ENCODE measurements at regions not wholly inside any gene's neighbourhood (a gene's known extent, or its start where the extent isn't known, plus 50 kb on each side); places are given as distances from the start of the nearest gene placed in this dataset.

DNA sequence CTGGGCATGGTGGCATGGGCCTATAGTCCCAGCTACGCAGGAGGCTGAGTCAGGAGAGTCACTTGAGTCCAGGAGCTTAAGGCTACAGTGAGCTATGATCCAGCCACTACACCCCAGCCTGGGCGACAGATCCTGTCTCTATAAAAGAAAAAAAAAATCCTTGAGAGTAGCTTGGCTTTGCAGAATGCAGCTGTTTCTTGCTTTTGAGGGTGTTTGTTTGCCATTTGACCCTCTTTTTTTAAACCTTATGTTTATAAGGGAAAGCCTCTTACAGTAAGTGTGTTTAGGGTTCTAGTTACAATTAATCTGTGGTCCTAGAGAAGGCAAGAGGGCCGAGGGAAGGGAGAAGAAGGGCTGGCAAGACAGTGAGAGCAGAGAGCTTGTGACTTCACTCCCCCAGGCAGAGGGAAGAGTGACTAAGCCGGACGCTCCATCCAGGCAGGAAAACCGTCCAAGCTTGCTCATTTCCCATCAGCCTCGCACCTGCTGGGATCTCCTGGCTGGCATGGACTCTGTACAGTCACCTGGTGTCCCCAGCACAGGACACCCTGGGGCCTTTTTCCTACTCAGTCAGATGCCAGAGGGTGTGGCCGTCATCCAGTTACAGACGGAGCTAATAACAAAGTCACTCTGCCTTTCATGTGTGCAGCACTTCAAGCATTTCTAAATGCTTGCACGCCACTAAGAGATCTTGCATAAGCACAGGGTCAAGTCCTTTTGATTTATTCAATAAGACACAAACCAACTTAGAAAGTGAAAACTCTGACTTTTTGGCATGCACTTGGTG, 55.5 kb upstream of the PSEN2 start (continued):
- TF ChIP-seq, protein P1, sequence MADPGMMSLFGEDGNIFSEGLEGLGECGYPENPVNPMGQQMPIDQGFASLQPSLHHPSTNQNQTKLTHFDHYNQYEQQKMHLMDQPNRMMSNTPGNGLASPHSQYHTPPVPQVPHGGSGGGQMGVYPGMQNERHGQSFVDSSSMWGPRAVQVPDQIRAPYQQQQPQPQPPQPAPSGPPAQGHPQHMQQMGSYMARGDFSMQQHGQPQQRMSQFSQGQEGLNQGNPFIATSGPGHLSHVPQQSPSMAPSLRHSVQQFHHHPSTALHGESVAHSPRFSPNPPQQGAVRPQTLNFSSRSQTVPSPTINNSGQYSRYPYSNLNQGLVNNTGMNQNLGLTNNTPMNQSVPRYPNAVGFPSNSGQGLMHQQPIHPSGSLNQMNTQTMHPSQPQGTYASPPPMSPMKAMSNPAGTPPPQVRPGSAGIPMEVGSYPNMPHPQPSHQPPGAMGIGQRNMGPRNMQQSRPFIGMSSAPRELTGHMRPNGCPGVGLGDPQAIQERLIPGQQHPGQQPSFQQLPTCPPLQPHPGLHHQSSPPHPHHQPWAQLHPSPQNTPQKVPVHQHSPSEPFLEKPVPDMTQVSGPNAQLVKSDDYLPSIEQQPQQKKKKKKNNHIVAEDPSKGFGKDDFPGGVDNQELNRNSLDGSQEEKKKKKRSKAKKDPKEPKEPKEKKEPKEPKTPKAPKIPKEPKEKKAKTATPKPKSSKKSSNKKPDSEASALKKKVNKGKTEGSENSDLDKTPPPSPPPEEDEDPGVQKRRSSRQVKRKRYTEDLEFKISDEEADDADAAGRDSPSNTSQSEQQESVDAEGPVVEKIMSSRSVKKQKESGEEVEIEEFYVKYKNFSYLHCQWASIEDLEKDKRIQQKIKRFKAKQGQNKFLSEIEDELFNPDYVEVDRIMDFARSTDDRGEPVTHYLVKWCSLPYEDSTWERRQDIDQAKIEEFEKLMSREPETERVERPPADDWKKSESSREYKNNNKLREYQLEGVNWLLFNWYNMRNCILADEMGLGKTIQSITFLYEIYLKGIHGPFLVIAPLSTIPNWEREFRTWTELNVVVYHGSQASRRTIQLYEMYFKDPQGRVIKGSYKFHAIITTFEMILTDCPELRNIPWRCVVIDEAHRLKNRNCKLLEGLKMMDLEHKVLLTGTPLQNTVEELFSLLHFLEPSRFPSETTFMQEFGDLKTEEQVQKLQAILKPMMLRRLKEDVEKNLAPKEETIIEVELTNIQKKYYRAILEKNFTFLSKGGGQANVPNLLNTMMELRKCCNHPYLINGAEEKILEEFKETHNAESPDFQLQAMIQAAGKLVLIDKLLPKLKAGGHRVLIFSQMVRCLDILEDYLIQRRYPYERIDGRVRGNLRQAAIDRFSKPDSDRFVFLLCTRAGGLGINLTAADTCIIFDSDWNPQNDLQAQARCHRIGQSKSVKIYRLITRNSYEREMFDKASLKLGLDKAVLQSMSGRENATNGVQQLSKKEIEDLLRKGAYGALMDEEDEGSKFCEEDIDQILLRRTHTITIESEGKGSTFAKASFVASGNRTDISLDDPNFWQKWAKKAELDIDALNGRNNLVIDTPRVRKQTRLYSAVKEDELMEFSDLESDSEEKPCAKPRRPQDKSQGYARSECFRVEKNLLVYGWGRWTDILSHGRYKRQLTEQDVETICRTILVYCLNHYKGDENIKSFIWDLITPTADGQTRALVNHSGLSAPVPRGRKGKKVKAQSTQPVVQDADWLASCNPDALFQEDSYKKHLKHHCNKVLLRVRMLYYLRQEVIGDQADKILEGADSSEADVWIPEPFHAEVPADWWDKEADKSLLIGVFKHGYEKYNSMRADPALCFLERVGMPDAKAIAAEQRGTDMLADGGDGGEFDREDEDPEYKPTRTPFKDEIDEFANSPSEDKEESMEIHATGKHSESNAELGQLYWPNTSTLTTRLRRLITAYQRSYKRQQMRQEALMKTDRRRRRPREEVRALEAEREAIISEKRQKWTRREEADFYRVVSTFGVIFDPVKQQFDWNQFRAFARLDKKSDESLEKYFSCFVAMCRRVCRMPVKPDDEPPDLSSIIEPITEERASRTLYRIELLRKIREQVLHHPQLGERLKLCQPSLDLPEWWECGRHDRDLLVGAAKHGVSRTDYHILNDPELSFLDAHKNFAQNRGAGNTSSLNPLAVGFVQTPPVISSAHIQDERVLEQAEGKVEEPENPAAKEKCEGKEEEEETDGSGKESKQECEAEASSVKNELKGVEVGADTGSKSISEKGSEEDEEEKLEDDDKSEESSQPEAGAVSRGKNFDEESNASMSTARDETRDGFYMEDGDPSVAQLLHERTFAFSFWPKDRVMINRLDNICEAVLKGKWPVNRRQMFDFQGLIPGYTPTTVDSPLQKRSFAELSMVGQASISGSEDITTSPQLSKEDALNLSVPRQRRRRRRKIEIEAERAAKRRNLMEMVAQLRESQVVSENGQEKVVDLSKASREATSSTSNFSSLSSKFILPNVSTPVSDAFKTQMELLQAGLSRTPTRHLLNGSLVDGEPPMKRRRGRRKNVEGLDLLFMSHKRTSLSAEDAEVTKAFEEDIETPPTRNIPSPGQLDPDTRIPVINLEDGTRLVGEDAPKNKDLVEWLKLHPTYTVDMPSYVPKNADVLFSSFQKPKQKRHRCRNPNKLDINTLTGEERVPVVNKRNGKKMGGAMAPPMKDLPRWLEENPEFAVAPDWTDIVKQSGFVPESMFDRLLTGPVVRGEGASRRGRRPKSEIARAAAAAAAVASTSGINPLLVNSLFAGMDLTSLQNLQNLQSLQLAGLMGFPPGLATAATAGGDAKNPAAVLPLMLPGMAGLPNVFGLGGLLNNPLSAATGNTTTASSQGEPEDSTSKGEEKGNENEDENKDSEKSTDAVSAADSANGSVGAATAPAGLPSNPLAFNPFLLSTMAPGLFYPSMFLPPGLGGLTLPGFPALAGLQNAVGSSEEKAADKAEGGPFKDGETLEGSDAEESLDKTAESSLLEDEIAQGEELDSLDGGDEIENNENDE (IDR thresholded peaks at IDR 0.05; ENCODE audit: insufficient replicate concordance, low read length) = no peak
- TF ChIP-seq, protein P2, sequence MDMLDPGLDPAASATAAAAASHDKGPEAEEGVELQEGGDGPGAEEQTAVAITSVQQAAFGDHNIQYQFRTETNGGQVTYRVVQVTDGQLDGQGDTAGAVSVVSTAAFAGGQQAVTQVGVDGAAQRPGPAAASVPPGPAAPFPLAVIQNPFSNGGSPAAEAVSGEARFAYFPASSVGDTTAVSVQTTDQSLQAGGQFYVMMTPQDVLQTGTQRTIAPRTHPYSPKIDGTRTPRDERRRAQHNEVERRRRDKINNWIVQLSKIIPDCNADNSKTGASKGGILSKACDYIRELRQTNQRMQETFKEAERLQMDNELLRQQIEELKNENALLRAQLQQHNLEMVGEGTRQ (IDR thresholded peaks at IDR 0.05; ENCODE audit: low read length) = no peak
- TF ChIP-seq EP300 (IDR thresholded peaks at IDR 0.05; ENCODE audit: borderline replicate concordance in 1 of 2, low read depth in 2 of 2, low read length in 2 of 2) = no peak
- TF ChIP-seq NRF1 (IDR thresholded peaks at IDR 0.05; ENCODE audit: low read depth, low read length) = no peak
- no peak for TF ChIP-seq KDM4A (IDR thresholded peaks at IDR 0.05; ENCODE audit: low read depth, low read length, severe bottlenecking)
- TF ChIP-seq GTF2F1 (IDR thresholded peaks at IDR 0.05; ENCODE audit: borderline replicate concordance, low read depth, low read length) = no peak
- no peak for TF ChIP-seq TAF1 (IDR thresholded peaks at IDR 0.05; ENCODE audit: low read depth, low read length)
